GM12891 (cell line): ENCODE measurements at regions not wholly inside any gene's neighbourhood (a gene's known extent, or its start where the extent isn't known, plus 50 kb on each side); places are given as distances from the start of the nearest gene placed in this dataset.

Experiments used
- POLR2A ChIP-seq: IDR thresholded peaks from 2 replicates; pipeline ENCODE4 v1.6.1; 2011; ENCODE audit warnings: low read depth, low read length, control low read depth
- POLR2AphosphoS5 ChIP-seq: IDR thresholded peaks from 2 replicates; pipeline ENCODE4 v1.6.1; 2011; ENCODE audit warnings: low read depth, low read length, control low read depth
- SPI1 ChIP-seq: IDR thresholded peaks from 2 replicates; pipeline ENCODE4 v1.6.1; 2011; ENCODE audit warnings: low read depth, low read length, control low read depth

DNA sequence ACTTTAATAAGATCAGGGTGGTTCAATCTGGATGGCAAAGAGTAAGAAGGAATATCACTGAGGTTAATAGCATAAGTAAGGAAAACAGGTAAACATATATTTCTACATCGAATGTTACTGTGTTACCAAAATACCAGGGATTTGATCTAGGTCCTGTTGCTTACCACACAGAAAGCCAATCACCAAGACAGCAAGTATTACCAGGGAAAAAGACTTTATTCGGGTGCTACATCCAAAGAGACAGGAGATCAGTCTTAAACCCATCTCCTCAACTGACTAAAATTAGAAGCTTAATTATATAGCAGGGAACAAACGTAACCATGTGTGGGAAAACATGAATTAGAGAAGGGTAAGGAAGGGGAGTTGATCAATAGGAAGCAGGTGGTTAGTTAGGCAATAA lies 500.1 kb downstream of the EFNA5 start:
- TF ChIP-seq POLR2A (no peak), POLR2AphosphoS5 (no peak), SPI1 (no peak)
